SK-N-SH (cell line): ENCODE measurements at regions not wholly inside any gene's neighbourhood (a gene's known extent, or its start where the extent isn't known, plus 50 kb on each side); places are given as distances from the start of the nearest gene placed in this dataset.

Source experiments
- CTCF ChIA-PET: fragments of 300-600, 350-600 bp; formaldehyde crosslinking; extraction: SDS; loops from one replicate; lab custom pipeline; 2021; lab: Yijun Ruan, JAX
- POLR2A ChIA-PET: fragments of 350-600 bp; sonication (Branson Sonifier 250); formaldehyde crosslinking; extraction: SDS; loops from one replicate; lab custom pipeline; 2020; ENCODE audit warnings: antibody characterized with exemption, inconsistent platforms; lab: Yijun Ruan, JAX
- DNase-seq: peaks from one replicate; pipeline ENCODE4 v3.0.0; 2012
- H2AFZ ChIP-seq: fragments of 200-600 bp; sonication (generic); 2 replicates; pipeline ENCODE4 v1.8.1; 2016; ENCODE audit warnings: antibody characterized with exemption, mild to moderate bottlenecking, low read depth
- H3F3A ChIP-seq: fragments of 200-600 bp; sonication (generic); replicated peaks from 2 replicates; pipeline ENCODE3; 2016; ENCODE audit warnings: antibody characterized with exemption, mild to moderate bottlenecking; ENCODE audit not compliant: insufficient read depth
- H3K27ac ChIP-seq, 2 experiments: fragments of 200-500 bp in 1 of 2; fragments of 200-600 bp in 1 of 2; sonication (Bioruptor generic) in 1 of 2; sonication (generic), shearing (Covaris generic) in 1 of 2; 2 replicates each; pipeline versions ENCODE4 v1.5.1 to v1.6.1; 2014 to 2016; ENCODE audit warnings: low read depth in 2 of 2, inconsistent platforms in 1 of 2, low read length in 1 of 2, mild to moderate bottlenecking in 1 of 2, mixed read lengths in 1 of 2
- H3K27me3 ChIP-seq: fragments of 200-600 bp; sonication (generic), shearing (Covaris generic); 2 replicates; pipeline ENCODE4 v1.6.1; 2016; ENCODE audit warnings: mixed run types; ENCODE audit not compliant: insufficient read depth
- H3K36me3 ChIP-seq, 2 experiments: fragments of 200-500 bp in 1 of 2; fragments of 200-600 bp in 1 of 2; sonication (Bioruptor generic) in 1 of 2; sonication (generic) in 1 of 2; replicated peaks in 1 of 2; 2 replicates each; pipeline versions ENCODE3 to v1.5.1; 2014 to 2016; ENCODE audit warnings: low read length in 1 of 2, mild to moderate bottlenecking in 1 of 2; ENCODE audit not compliant: insufficient read depth in 2 of 2, control insufficient read depth in 1 of 2
- H3K4me1 ChIP-seq, 2 experiments: fragments of 200-500 bp in 1 of 2; fragments of 200-600 bp in 1 of 2; sonication (Bioruptor generic) in 1 of 2; sonication (generic), shearing (Covaris generic) in 1 of 2; 2 replicates each; pipeline versions ENCODE4 v1.5.1 to v1.6.1; 2014 to 2016; ENCODE audit warnings: low read depth in 1 of 2, low read length in 1 of 2, mixed run types in 1 of 2; ENCODE audit not compliant: insufficient read depth in 2 of 2, control insufficient read depth in 1 of 2
- H3K4me2 ChIP-seq: fragments of 200-600 bp; sonication (generic), shearing (Covaris generic); 2 replicates; pipeline ENCODE4 v1.6.1; 2017; ENCODE audit warnings: mixed run types
- H3K4me3 ChIP-seq, 2 experiments: fragments of 200-500 bp in 1 of 2; fragments of 200-600 bp in 1 of 2; sonication (Bioruptor generic) in 1 of 2; sonication (generic), shearing (Covaris generic) in 1 of 2; 2 replicates each; pipeline versions ENCODE4 v1.5.1 to v1.8.1; 2014 to 2016; ENCODE audit warnings: low read depth in 2 of 2, inconsistent platforms in 1 of 2, low read length in 1 of 2, mild to moderate bottlenecking in 1 of 2, mixed read lengths in 1 of 2, moderate library complexity in 1 of 2
- H3K79me2 ChIP-seq: fragments of 200-600 bp; sonication (generic); 2 replicates; pipeline ENCODE4 v1.8.1; 2017; ENCODE audit warnings: mild to moderate bottlenecking; ENCODE audit not compliant: insufficient read depth
- H3K9ac ChIP-seq: fragments of 200-600 bp; sonication (generic); 2 replicates; pipeline ENCODE4 v1.6.1; 2017; ENCODE audit warnings: mixed run types
- H3K9me2 ChIP-seq: fragments of 200-600 bp; sonication (generic); 2 replicates; pipeline ENCODE4 v1.6.1; 2017; ENCODE audit warnings: mixed run types
- H3K9me3 ChIP-seq: fragments of 200-600 bp; sonication (generic); 2 replicates; pipeline ENCODE4 v1.6.1; 2017; ENCODE audit warnings: mixed run types, mild to moderate bottlenecking, moderate library complexity
- H4K20me1 ChIP-seq: fragments of 200-600 bp; sonication (generic); 2 replicates; pipeline ENCODE4 v1.6.1; 2017; ENCODE audit warnings: mild to moderate bottlenecking, mixed run types; ENCODE audit not compliant: insufficient read depth
- CHD2 ChIP-seq: fragments of 150-350 bp; IDR thresholded peaks from 2 replicates; pipeline ENCODE4 v1.6.1; 2018; ENCODE audit warnings: low read length; ENCODE audit not compliant: partially characterized antibody
- EP300 ChIP-seq, 2 experiments: IDR thresholded peaks; 2 replicates each; pipeline versions ENCODE4 v1.4.0 to v1.6.1; 2012; ENCODE audit warnings: borderline replicate concordance in 1 of 2, low read depth in 1 of 2, low read length in 1 of 2
- FOXM1 ChIP-seq: IDR thresholded peaks from 2 replicates; pipeline ENCODE4 v1.4.0; 2012; ENCODE audit warnings: low read depth, mild to moderate bottlenecking
- GABPA ChIP-seq: IDR thresholded peaks from 2 replicates; pipeline ENCODE4 v1.4.0; 2012; ENCODE audit warnings: low read depth, mild to moderate bottlenecking
- JUND ChIP-seq: IDR thresholded peaks from 2 replicates; pipeline ENCODE4 v1.4.0; 2012
- RAD21 ChIP-seq: IDR thresholded peaks from 2 replicates; pipeline ENCODE4 v1.6.1; 2012; ENCODE audit warnings: mild to moderate bottlenecking, low read length
- RCOR1 ChIP-seq: fragments of 150-350 bp; IDR thresholded peaks from 2 replicates; pipeline ENCODE4 v1.6.1; 2017; ENCODE audit warnings: antibody characterized with exemption, low read length
- SIN3A ChIP-seq: IDR thresholded peaks from 2 replicates; pipeline ENCODE4 v1.6.1; 2012; ENCODE audit warnings: low read depth, mild to moderate bottlenecking, low read length, moderate library complexity, borderline replicate concordance
- SMC3 ChIP-seq: IDR thresholded peaks from 2 replicates; pipeline ENCODE4 v1.6.1; 2012; ENCODE audit warnings: low read depth, low read length, improper control_type of control experiment
- TCF12 ChIP-seq: IDR thresholded peaks from 2 replicates; pipeline ENCODE4 v1.4.0; 2012
- USF2 ChIP-seq: fragments of 150-350 bp; IDR thresholded peaks from 2 replicates; pipeline ENCODE4 v1.6.1; 2017; ENCODE audit warnings: antibody characterized with exemption, low read length, low read depth, borderline replicate concordance
- WGBS: methylation state at CpG from one replicate; pipeline ENCODE4 v1.1.6; 2017; ENCODE audit warnings: low lambda C conversion rate; 5-methylcytosine and 5-hydroxymethylcytosine counted together
- TF ChIP-seq, protein P1 (sequence below): IDR thresholded peaks from 2 replicates; pipeline ENCODE4 v1.4.0; 2012; ENCODE audit warnings: low read depth
- TF ChIP-seq, protein P2 (sequence below): IDR thresholded peaks from 2 replicates; pipeline ENCODE4 v1.6.1; 2012; ENCODE audit warnings: mild to moderate bottlenecking, low read depth, low read length, moderate library complexity

GRCh38 chrX:7746856-7747255 lies 96.1 kb upstream of the VCX start:
- H3K79me2 ChIP-seq, result no peaks in the 10 kb centered on the region
- H3K9me2 ChIP-seq, result no peaks in the 10 kb centered on the region
- H3K27me3 ChIP-seq, result no peaks in the 10 kb centered on the region
- DNase-seq, result no peak
- H4K20me1 ChIP-seq, result no peaks in the 10 kb centered on the region
- H3K4me1 ChIP-seq, result no peaks in the 10 kb centered on the region
- H3K4me3 ChIP-seq, result no peak overlapping the region
- H3K9me3 ChIP-seq, result no peaks in the 10 kb centered on the region
- ChIA-PET POLR2A (no interaction called here), CTCF (no interaction called here)
- H2AFZ ChIP-seq, result no peak overlapping the region
- TF ChIP-seq SIN3A (no peak), CHD2 (no peak), RCOR1 (no peak), GABPA (no peak), TCF12 (no peak)
- TF ChIP-seq, protein P1, sequence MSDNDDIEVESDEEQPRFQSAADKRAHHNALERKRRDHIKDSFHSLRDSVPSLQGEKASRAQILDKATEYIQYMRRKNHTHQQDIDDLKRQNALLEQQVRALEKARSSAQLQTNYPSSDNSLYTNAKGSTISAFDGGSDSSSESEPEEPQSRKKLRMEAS, result no peak
- no peak overlapping the region for H3K27ac ChIP-seq
- H3K4me2 ChIP-seq, result no peak overlapping the region
- no peak overlapping the region for H3K9ac ChIP-seq
- no peaks in the 10 kb centered on the region for H3K36me3 ChIP-seq
- no peaks in the 10 kb centered on the region for H3F3A ChIP-seq
- WGBS, result 1% methylated on average over 5 of the region's 5 CpGs

DNA sequence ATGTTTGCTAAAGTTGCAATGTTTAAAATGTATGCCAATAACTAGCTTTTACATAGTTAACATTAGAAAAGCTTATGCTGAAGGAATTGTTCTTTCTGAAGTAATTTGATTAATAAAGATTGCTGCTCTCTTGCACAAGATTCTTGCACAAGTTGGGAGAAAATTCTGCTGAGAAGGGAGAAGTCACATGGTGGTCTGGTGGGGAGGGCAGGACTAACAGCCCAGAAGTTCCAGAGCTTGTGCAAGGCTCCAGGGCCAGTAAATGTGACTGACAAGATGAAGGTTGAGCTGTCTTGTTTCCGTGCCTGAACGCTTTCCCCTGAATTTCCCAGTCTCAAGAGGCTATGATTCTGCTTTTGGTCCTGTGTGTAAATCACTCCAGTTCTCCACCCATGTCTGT lies 112.9 kb upstream of the VCX start:
- Histone ChIP-seq H3K9me3 (no peaks in the 10 kb centered on the region), H3K9me2 (no peaks in the 10 kb centered on the region), H3K79me2 (no peaks in the 10 kb centered on the region), H3K4me3 (no peak overlapping the region), H3K36me3 (no peaks in the 10 kb centered on the region), H2AFZ (no peak overlapping the region), H3K27me3 (no peaks in the 10 kb centered on the region), H3K9ac (no peak overlapping the region), H3K4me2 (no peak overlapping the region), H3K4me1 (no peaks in the 10 kb centered on the region), H4K20me1 (no peaks in the 10 kb centered on the region), H3K27ac (no peak overlapping the region), H3F3A (no peaks in the 10 kb centered on the region)
- ChIA-PET CTCF (no interaction called here), POLR2A (no interaction called here)
- TF ChIP-seq, protein P2, sequence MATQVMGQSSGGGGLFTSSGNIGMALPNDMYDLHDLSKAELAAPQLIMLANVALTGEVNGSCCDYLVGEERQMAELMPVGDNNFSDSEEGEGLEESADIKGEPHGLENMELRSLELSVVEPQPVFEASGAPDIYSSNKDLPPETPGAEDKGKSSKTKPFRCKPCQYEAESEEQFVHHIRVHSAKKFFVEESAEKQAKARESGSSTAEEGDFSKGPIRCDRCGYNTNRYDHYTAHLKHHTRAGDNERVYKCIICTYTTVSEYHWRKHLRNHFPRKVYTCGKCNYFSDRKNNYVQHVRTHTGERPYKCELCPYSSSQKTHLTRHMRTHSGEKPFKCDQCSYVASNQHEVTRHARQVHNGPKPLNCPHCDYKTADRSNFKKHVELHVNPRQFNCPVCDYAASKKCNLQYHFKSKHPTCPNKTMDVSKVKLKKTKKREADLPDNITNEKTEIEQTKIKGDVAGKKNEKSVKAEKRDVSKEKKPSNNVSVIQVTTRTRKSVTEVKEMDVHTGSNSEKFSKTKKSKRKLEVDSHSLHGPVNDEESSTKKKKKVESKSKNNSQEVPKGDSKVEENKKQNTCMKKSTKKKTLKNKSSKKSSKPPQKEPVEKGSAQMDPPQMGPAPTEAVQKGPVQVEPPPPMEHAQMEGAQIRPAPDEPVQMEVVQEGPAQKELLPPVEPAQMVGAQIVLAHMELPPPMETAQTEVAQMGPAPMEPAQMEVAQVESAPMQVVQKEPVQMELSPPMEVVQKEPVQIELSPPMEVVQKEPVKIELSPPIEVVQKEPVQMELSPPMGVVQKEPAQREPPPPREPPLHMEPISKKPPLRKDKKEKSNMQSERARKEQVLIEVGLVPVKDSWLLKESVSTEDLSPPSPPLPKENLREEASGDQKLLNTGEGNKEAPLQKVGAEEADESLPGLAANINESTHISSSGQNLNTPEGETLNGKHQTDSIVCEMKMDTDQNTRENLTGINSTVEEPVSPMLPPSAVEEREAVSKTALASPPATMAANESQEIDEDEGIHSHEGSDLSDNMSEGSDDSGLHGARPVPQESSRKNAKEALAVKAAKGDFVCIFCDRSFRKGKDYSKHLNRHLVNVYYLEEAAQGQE, result no peak
- TF ChIP-seq FOXM1 (no peak), EP300 (IDR thresholded peaks at IDR 0.05; ENCODE audit: borderline replicate concordance in 1 of 2, low read depth in 1 of 2, low read length in 1 of 2) (no peak), USF2 (no peak), JUND (no peak), RAD21 (no peak), CHD2 (no peak), SMC3 (no peak)
- WGBS, result 0% methylated on average over 2 of the region's 2 CpGs
- no peak for DNase-seq
